Spleen (tissue), 7 donors: ENCODE measurements at regions not wholly inside any gene's neighbourhood (a gene's known extent, or its start where the extent isn't known, plus 50 kb on each side); places are given as distances from the start of the nearest gene placed in this dataset.

Source experiments
- POLR2A ChIP-seq, 3 donors: fragments of 450-650 bp; IDR thresholded peaks; one replicate each; pipeline ENCODE4 v1.5.1; 2017; ENCODE audit warnings: antibody characterized with exemption in 3 of 3, mild to moderate bottlenecking in 1 of 3
- TF ChIP-seq, protein P1 (sequence below), 11 experiments: fragments of 200-600 bp in 7 of 11; fragments of 450-650 bp in 4 of 11; sonication (generic) in 4 of 11; IDR thresholded peaks in 8 of 11; conservative IDR thresholded peaks in 3 of 11; 1 replicate in 7 of 11; 2 replicates in 4 of 11; pipeline versions ENCODE4 v1.4.0 to v1.8.0; 2016 to 2021; ENCODE audit warnings: antibody characterized with exemption in 11 of 11, inconsistent platforms in 4 of 11, mild to moderate bottlenecking in 1 of 11
- donor health status: DM: no; HTN: no; CAD: no; lungs with moderate emphysema.
- donor health status: DM: no; HTN: no; CAD: no.
- donor health status: DM: no; HTN: no; CAD: no.

DNA sequence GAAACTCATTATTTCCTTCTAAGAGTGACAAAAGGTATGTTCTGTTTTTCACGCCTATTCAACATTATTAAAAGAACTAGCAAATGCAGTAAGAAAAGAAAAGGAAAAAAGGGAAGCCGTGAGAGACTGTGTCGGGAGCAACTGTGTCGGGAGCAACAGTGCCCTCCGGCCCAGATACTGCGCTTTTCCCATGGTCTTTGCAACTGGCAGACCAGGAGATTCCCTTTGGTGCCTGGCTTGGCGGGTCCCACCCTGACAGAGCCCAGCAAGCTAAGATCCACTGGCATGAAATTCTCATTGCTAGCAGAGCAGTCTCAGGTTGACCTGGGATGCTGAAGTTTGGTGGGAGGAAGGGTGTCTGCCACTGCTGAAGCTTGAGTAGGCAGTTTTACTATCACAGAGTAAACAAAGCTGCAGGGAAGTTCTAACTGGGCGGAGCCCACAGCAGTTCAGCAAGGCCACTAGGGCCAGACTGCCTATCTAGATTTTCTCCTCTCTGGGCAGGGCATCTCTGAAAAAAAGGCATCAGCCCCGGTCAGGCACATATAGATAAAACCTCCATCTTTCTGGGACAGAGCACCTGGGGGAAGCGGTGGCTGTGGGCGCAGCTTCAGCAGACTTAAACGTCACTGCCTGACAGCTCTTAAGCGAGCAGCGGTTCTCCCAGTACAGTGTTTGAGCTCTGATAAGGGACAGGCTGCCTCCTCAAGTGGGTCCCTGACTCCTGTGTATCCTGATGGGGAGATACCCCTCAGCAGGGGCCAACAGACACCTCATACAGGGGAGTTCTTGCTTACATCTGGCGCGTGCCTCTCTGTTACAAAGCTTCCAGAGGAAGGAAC is 1237.4 kb upstream of the CDH18 start:
- TF ChIP-seq, protein P1, sequence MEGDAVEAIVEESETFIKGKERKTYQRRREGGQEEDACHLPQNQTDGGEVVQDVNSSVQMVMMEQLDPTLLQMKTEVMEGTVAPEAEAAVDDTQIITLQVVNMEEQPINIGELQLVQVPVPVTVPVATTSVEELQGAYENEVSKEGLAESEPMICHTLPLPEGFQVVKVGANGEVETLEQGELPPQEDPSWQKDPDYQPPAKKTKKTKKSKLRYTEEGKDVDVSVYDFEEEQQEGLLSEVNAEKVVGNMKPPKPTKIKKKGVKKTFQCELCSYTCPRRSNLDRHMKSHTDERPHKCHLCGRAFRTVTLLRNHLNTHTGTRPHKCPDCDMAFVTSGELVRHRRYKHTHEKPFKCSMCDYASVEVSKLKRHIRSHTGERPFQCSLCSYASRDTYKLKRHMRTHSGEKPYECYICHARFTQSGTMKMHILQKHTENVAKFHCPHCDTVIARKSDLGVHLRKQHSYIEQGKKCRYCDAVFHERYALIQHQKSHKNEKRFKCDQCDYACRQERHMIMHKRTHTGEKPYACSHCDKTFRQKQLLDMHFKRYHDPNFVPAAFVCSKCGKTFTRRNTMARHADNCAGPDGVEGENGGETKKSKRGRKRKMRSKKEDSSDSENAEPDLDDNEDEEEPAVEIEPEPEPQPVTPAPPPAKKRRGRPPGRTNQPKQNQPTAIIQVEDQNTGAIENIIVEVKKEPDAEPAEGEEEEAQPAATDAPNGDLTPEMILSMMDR (IDR thresholded peaks at IDR 0.05 in 8 of 11, conservative IDR thresholded peaks at IDR 0.05 in 3 of 11), result no peak
- no peak for TF ChIP-seq POLR2A (IDR thresholded peaks at IDR 0.05)
